ENCODE measurements at regions not wholly inside any gene's neighbourhood (a gene's known extent, or its start where the extent isn't known, plus 50 kb on each side); places are given as distances from the start of the nearest gene placed in this dataset.
"Not testable (repeated sequence)": the region's sequence is repeated elsewhere in the genome, so short reads cannot be mapped to it uniquely, and the experiment has no call there.

DNA sequence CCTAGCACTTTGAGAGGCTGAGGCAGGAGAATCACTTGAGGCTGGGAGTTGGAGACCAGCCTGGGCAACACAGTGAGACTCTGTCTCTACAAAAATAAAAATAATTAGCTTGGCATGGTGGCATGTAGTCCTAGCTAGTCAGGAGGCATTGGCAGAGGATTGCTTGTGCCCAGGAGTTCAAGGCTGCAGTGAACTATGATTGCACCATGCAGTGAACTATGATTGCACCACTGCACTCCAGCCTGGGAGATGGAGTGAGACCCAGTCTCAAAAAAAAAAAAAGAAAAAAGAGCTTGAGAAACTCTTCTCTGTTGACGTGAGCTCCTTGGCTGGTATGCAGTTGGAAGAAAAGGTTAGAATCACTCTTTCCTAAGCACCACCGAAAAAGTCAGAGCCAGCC lies 125.1 kb upstream of the TNP1 start:
- TF ChIP-seq, protein P1, sequence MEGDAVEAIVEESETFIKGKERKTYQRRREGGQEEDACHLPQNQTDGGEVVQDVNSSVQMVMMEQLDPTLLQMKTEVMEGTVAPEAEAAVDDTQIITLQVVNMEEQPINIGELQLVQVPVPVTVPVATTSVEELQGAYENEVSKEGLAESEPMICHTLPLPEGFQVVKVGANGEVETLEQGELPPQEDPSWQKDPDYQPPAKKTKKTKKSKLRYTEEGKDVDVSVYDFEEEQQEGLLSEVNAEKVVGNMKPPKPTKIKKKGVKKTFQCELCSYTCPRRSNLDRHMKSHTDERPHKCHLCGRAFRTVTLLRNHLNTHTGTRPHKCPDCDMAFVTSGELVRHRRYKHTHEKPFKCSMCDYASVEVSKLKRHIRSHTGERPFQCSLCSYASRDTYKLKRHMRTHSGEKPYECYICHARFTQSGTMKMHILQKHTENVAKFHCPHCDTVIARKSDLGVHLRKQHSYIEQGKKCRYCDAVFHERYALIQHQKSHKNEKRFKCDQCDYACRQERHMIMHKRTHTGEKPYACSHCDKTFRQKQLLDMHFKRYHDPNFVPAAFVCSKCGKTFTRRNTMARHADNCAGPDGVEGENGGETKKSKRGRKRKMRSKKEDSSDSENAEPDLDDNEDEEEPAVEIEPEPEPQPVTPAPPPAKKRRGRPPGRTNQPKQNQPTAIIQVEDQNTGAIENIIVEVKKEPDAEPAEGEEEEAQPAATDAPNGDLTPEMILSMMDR (conservative IDR thresholded peaks at IDR 0.05): no peak
- H3K27ac ChIP-seq: no peak overlapping the region

DNA sequence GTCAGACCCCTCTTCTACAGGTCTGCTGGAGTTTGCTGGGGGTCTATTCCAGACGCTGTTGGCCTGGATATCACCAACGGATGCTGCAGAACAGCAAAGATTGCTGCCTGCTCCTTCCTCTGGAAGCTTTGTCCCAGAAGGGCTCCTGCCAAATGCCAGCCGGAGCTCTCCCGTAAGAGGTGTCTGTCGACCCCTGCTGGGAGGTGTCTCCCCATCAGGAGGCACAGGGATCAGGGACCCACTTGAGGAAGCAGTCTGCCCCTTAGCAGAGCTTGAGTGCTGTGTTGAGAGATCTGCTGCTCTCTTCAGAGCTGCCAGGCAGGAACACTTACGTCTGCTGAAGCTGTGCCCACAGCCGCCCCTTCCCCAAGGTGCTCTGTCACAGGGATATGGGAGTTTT lies 122.1 kb upstream of the TNP1 start:
- not testable (repeated sequence) for H3K27ac ChIP-seq

DNA sequence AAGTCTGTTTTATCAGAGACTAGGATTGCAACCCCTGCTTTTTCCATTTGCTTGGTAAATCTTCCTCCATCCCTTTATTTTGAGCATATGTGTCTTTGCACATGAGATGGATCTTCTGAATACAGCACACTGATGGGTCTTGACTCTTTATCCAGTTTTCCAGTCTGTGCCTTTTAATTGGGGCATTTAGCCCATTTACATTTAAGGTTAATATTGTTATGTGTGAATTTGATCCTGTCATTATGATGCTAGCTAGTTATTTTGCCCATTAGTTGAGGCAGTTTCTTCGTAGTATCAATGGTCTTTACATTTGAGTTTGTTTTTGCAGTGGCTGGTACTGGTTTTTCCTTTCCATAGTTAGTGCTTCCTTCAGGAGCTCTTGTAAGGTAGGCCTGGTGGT lies 120.6 kb upstream of the TNP1 start:
- not testable (repeated sequence) for H3K27ac ChIP-seq

DNA sequence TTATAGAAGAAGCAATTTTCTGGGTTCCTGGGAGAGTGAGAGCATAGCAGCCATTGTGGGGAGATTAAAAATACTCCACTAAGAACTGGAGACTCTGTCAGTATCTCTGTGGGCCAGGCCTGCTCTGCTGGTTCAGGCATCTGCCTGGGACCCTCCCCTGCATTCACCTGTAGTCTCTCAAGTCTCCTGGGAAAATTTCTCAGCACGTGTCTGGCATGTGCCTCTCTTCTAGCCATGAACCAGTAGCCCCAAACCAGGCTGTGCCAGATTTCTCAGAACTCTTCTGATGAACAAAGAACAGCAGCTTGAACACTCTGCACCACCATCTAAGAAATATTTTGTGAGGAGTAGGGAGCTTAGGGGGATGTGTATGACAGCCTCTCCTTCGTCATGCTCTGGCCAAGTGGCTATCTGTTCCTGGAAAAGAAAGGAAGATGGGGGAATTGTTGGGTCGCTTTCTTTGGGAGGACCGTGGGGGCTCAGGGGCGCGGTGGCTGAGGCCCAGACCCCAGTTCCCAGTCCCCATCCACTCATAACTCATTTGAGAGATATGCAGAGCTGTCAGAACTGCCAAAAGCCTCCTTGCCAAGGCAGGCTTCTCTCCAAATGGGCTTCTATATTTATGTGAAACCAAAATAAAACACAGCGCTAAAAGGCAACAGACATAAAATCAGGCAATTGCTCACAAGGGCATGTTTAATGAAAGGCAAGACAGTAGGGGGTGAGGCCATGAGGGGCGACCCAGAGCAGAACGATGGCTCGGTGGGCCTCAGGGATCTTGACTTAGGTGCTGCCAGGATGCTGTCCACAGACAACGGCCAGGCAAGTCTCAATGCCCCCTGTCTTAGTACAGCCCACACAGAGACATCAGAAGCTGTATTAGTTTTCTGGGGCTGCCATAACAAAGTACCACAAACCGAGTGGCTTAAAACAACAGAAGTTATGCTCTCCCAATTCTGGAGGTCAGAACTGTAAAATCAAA lies 114.7 kb upstream of the TNP1 start:
- TF ChIP-seq, protein P1 (conservative IDR thresholded peaks at IDR 0.05): no peak
- H3K27ac ChIP-seq: no peak overlapping the region

DNA sequence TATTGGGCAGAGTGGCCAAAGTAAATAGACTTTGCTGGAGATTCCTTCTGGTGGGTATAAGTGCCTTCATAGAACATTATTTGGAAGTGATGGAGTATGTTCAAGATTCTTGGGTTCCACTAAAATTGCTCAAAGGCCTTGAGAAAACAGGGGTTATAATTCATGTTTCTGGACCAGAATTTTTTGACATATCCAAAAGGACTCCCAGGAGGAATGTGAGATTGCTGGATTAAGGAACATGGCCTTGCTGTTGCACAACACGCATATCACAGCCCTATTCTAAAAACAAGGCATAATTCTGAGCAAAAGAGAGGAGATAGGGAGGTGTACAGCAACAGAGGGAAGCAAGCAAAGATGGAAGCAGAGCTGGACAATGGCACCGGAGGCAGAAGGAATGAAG lies 111.7 kb upstream of the TNP1 start:
- no peak overlapping the region for H3K27ac ChIP-seq
- TF ChIP-seq, protein P1 (conservative IDR thresholded peaks at IDR 0.05): no peak

DNA sequence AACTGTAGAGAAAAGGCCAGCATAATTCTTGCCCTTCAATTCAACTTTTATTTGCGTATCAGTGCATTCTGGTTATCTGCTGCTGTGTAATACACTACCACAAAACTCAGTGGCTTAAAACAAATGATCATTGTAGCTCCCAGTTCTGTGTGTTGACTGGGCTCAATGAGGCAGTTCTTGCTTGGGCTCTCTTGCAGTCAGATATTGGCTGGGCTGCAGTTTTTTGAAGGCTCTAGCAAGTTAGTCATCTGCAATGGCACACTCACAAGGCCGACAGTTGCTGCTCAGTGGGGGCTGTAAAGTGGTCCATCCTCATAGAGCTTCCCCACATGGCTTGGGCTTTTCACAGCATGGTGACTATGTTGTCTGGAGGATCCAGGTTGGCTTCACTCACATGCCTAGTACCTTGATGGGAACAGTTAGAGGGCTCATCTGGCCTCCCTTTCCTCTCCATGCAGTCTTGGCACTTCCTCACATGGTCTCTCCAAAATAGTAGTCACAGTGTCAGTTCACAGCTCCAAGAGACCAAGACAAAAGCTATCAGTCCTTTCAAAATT lies 110.6 kb upstream of the TNP1 start:
- H3K27ac ChIP-seq: no peak overlapping the region
- TF ChIP-seq, protein P1 (conservative IDR thresholded peaks at IDR 0.05): no peak

DNA sequence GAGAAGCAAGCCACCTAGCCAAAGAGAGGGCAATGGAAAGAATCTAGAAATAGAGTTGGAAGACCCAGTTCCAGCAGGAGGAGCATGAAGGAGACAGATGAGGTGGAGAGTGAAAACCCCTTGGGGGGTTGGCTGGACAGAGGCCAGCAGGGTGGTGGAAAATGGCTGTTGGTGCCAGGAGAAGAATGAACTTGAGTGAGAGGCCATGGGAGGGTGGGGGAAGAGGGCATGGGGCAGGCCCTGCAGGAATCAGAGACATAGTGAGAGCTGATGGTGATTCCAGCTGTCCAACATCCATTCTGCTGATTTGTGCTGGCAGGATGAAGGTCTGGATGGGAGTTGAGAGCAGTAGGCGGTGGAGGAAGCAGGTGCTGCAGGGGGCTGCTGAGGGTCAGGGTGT lies 108.0 kb upstream of the TNP1 start:
- TF ChIP-seq, protein P1 (conservative IDR thresholded peaks at IDR 0.05): no peak
- H3K27ac ChIP-seq: no peak overlapping the region

DNA sequence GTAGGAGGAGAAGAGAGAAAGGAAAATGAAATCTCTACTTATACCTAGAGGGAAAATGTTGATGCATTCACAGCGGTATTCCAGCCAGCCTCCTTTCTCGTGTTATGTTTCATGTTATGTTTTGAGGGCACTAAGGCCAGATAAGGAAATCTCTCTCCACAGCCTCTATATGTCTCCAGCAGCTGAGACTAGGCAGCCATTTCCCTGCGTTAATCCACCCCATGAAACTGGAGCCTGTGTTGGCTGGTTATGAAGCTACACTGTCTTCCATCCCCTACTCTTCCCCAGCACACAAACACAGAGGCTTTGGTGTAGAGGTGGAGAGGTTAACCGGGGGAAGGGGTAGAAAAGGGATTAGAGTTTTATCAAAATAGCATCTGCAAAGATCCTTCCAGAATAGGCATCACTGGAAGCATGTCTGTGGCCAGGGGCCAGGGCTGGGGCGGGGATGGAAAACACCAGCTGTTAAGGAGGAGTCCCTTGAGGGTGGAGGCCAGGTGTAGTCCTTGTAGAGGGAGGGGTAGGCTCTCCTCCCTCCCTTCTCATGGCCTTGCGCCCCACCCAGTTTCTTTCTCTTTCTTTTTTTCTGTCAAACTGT lies 100.9 kb upstream of the TNP1 start:
- TF ChIP-seq, protein P1 (conservative IDR thresholded peaks at IDR 0.05): no peak

More for the DNA sequence above, 100.9 kb upstream of the TNP1 start:
- H3K27ac ChIP-seq: no peak overlapping the region
